Gastrocnemius medialis (tissue), 4 donors: ENCODE measurements at regions not wholly inside any gene's neighbourhood (a gene's known extent, or its start where the extent isn't known, plus 50 kb on each side); places are given as distances from the start of the nearest gene placed in this dataset.

Experiments
- CTCF ChIP-seq, 5 experiments: fragments of 450-650 bp in 3 of 5; fragments of 200-600 bp in 2 of 5; sonication (generic) in 2 of 5; IDR thresholded peaks in 4 of 5; conservative IDR thresholded peaks in 1 of 5; 1 replicate in 4 of 5; 2 replicates in 1 of 5; pipeline ENCODE4 v1.5.1; 2016 to 2019; ENCODE audit warnings: antibody characterized with exemption in 5 of 5, mild to moderate bottlenecking in 3 of 5, moderate library complexity in 3 of 5
- POLR2A ChIP-seq, 2 donors: fragments of 450-650 bp; IDR thresholded peaks; one replicate each; pipeline ENCODE4 v1.6.1; 2017; ENCODE audit warnings: antibody characterized with exemption in 2 of 2, mild to moderate bottlenecking in 2 of 2, moderate library complexity in 2 of 2

GRCh38 chr18:67715567-67715966, 199.0 kb upstream of the DSEL start:
- TF ChIP-seq CTCF (IDR thresholded peaks at IDR 0.05 in 4 of 5, conservative IDR thresholded peaks at IDR 0.05 in 1 of 5) (no peak), POLR2A (IDR thresholded peaks at IDR 0.05) (no peak)
